ENCODE measurements at regions not wholly inside any gene's neighbourhood (a gene's known extent, or its start where the extent isn't known, plus 50 kb on each side); places are given as distances from the start of the nearest gene placed in this dataset.

DNA sequence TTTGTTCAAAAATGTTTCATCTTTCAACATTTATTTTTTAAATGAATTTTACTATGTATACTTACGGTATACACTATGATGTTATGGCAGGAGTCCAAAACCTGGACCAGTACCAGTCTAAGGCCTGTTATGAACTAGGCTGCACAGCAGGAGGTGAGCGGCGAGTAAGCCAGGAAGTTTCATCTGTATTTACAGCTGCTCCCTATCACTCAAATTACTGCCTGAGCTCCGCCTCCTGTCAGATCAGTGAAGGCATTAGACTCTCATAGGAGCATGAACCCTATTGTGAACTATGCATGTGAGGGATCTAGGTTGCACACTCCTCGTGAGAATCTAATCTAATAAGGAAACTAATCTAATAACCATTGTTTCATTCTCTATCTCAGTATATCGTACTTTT lies 715.5 kb upstream of the PTPRD start:
- H4K20me1 ChIP-seq (ENCODE audit: insufficient read depth, low read length): no peaks in the 10 kb centered on the region
- ChIA-PET POLR2A (no interaction called here), CTCF (ENCODE audit: unreplicated experiment) (no interaction called here)
- no peaks in the 10 kb centered on the region for H3K9me3 ChIP-seq (ENCODE audit: low read length)
- TF ChIP-seq CTCF (conservative IDR thresholded peaks at IDR 0.05; ENCODE audit: low read length) (no peak), EZH2phosphoT487 (IDR thresholded peaks at IDR 0.05; ENCODE audit: borderline replicate concordance, low read depth, low read length) (no peak)
- no peak overlapping the region for H2AFZ ChIP-seq (ENCODE audit: low read length)
- H3K9me2 ChIP-seq (ENCODE audit: insufficient read depth, low read length): no peaks in the 10 kb centered on the region
- no TSS peak for BruUV-seq (replicated peaks)
- H3K36me3 ChIP-seq (ENCODE audit: insufficient read depth, low read length): no peaks in the 10 kb centered on the region
- no peak overlapping the region for H3K27ac ChIP-seq (ENCODE audit: low read depth, low read length, poor library complexity, severe bottlenecking)
- no peak for DNase-seq (ENCODE audit: low spot score)
- intact Hi-C loops (cut with micrococcal nuclease; ENCODE audit: unreplicated experiment): no loop called here
- no peaks in the 10 kb centered on the region for H3K4me1 ChIP-seq (ENCODE audit: insufficient read depth, low read length, poor library complexity, severe bottlenecking)
- H3K4me2 ChIP-seq (ENCODE audit: low read length): no peak overlapping the region
- H3K4me3 ChIP-seq (ENCODE audit: low read depth, low read length, poor library complexity, severe bottlenecking): no peak overlapping the region
- H3K79me2 ChIP-seq (ENCODE audit: insufficient read depth, low read depth, low read length): no peaks in the 10 kb centered on the region

DNA sequence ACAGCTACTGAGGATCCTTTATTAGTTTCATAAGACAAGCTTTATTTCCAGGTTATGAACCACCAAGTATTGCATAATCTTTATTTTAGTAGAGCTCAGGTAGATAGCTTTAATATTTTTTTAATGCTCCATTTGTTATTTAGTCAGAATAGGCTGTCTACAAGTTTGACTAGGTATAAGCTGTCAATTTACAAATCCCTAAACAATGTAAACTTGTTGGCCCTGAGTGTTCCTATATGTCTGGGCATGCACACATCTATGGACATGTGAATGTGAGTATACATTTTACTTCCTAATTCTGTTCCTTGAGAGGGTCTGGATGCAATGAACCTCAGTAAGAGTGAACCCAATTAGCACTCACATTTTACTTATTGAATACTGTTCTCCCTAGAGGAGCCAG lies 722.2 kb upstream of the PTPRD start:
- TF ChIP-seq EZH2phosphoT487 (IDR thresholded peaks at IDR 0.05; ENCODE audit: borderline replicate concordance, low read depth, low read length): no peak
- TF ChIP-seq CTCF (conservative IDR thresholded peaks at IDR 0.05; ENCODE audit: low read length): no peak
- intact Hi-C loops (cut with micrococcal nuclease; ENCODE audit: unreplicated experiment): no loop called here
- BruUV-seq (replicated peaks): no TSS peak
- POLR2A ChIA-PET: interaction anchor here (0.6 kb wide), 1 partner anchor 30 kb away, joined by 5 read pairs; no protein-coding TSS in a partner anchor
- Histone ChIP-seq H3K27ac (ENCODE audit: low read depth, low read length, poor library complexity, severe bottlenecking) (no peak overlapping the region), H3K4me1 (ENCODE audit: insufficient read depth, low read length, poor library complexity, severe bottlenecking) (no peaks in the 10 kb centered on the region), H3K4me2 (ENCODE audit: low read length) (no peak overlapping the region), H3K9me2 (ENCODE audit: insufficient read depth, low read length) (no peaks in the 10 kb centered on the region), H3K9me3 (ENCODE audit: low read length) (no peaks in the 10 kb centered on the region), H3K4me3 (ENCODE audit: low read depth, low read length, poor library complexity, severe bottlenecking) (no peak overlapping the region), H3K36me3 (ENCODE audit: insufficient read depth, low read length) (no peaks in the 10 kb centered on the region), H2AFZ (ENCODE audit: low read length) (no peak overlapping the region), H4K20me1 (ENCODE audit: insufficient read depth, low read length) (no peaks in the 10 kb centered on the region), H3K79me2 (ENCODE audit: insufficient read depth, low read depth, low read length) (no peaks in the 10 kb centered on the region)
- CTCF ChIA-PET (ENCODE audit: unreplicated experiment): no interaction called here
- no peak for DNase-seq (ENCODE audit: low spot score)

DNA sequence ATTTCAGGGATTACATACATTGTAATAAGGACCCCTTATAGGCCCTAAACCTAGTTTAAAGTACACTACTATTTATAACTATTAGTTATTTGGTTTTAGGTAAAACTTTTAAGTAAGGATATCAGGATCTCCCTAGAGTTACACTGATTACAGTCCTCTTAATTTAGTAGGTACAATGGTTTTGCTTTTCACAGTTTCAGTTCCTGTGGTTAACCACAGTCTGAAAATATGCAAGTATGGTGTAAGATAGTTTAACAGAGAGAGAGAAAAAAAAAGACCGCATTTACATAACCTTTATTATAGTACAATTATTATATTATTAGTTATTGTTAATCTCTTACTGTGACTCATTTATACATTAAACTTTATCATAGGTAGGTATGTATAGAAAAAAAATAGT lies 725.3 kb upstream of the PTPRD start:
- DNase-seq (ENCODE audit: low spot score): no peak
- no peak overlapping the region for H3K4me2 ChIP-seq (ENCODE audit: low read length)
- H4K20me1 ChIP-seq (ENCODE audit: insufficient read depth, low read length): no peaks in the 10 kb centered on the region
- no peaks in the 10 kb centered on the region for H3K4me1 ChIP-seq (ENCODE audit: insufficient read depth, low read length, poor library complexity, severe bottlenecking)
- no peaks in the 10 kb centered on the region for H3K9me2 ChIP-seq (ENCODE audit: insufficient read depth, low read length)
- no peak overlapping the region for H3K4me3 ChIP-seq (ENCODE audit: low read depth, low read length, poor library complexity, severe bottlenecking)
- no peaks in the 10 kb centered on the region for H3K79me2 ChIP-seq (ENCODE audit: insufficient read depth, low read depth, low read length)
- H3K36me3 ChIP-seq (ENCODE audit: insufficient read depth, low read length): no peaks in the 10 kb centered on the region
- no peak overlapping the region for H3K27ac ChIP-seq (ENCODE audit: low read depth, low read length, poor library complexity, severe bottlenecking)
- POLR2A ChIA-PET: interaction anchor here (0.6 to 0.7 kb wide), 2 partner anchors 10 to 194 kb away, joined by 3 to 4 read pairs; no protein-coding TSS in a partner anchor
- TF ChIP-seq EZH2phosphoT487 (IDR thresholded peaks at IDR 0.05; ENCODE audit: borderline replicate concordance, low read depth, low read length) (no peak), CTCF (conservative IDR thresholded peaks at IDR 0.05; ENCODE audit: low read length) (no peak)
- H3K9me3 ChIP-seq (ENCODE audit: low read length): no peaks in the 10 kb centered on the region
- no peak overlapping the region for H2AFZ ChIP-seq (ENCODE audit: low read length)
- intact Hi-C loops (cut with micrococcal nuclease; ENCODE audit: unreplicated experiment): no loop called here
- CTCF ChIA-PET (ENCODE audit: unreplicated experiment): no interaction called here
- no TSS peak for BruUV-seq (replicated peaks)

Data from OCI-LY7 (cell line).